Stimulated activated naive CD4-positive, alpha-beta T cell (primary cell): ENCODE measurements at regions not wholly inside any gene's neighbourhood (a gene's known extent, or its start where the extent isn't known, plus 50 kb on each side); places are given as distances from the start of the nearest gene placed in this dataset.

Experiments
- DNase-seq, 6 experiments: peaks; one replicate each; lab custom pipeline; 2025; lab: John Stamatoyannopoulos, UW

DNA sequence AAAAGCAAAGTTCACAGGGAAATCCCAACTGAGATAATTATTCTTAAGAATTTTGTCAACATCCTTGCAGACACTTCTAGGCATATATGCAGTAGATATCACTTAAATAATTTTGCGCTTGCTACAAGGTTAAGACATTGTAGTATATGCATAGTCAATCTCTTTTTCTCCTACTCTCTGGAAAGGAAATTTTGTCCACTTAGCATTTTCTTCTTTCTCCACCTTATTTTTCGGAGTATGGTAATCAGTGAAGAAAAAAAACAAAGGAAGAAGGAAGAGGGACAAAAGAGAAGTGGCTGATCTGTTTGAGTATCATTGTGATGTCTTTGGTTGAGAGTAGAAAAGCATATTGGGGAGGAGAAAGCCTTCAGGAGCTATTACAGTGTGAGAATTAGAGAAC, 104.6 kb downstream of the LACC1 start:
- no peak for DNase-seq

GRCh38 chr13:43985422-43986072, 105.8 kb downstream of the LACC1 start:
- DNase-seq, result no peak

DNA sequence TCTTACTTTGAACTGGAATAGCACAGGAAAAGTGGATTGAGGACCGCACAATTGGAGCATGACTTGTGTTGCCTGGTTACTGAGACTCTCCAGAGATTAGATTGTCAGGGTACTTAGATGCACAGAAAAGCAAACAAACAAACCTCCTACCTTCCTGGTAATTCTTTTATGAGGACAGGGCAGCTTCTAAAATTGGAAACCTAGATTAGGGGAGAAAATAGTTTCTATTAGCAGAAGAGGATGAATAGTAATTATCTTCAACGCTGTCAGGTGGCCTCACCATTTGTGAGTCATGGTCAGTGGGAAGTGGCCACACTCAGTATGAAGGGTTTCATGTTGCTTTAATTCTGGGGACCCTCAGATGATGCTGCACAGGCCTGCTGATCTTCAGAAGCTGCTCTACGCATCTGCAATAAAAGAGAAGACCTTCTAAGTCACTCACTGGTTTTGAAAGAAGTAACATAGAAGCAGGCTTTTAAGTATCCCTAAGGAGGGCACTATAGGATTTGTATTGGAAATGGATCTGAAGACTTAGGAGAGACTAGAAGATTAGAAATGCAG, 106.8 kb downstream of the LACC1 start:
- DNase-seq, result no peak

DNA sequence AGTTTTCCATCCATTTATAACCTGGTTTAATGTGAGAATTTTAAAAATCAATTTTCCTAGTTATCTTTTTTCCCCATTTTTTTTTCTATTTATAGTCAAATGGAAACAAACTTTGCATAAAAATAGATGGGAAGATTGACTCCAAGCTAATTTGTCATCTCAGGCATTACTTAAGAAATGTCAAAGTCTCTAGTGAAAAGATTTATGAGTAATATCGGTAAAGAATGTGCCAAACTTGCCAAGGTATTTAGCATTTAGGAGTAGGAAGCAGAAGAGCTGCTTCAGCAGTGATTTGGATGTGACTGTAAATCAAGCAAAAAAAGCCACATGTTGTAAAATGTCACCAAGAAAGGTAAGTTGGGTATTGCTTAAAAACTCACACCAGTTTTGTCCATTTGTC, 108.6 kb downstream of the LACC1 start:
- DNase-seq, result no peak

GRCh38 chr13:43990021-43990420, 110.3 kb downstream of the LACC1 start:
- no peak for DNase-seq

- no peak for DNase-seq
Measured at GRCh38 chr13:43990829-43991228, 111.1 kb downstream of the LACC1 start.

- no peak for DNase-seq
Measured at GRCh38 chr13:43991773-43992201, 112.1 kb downstream of the LACC1 start.

DNA sequence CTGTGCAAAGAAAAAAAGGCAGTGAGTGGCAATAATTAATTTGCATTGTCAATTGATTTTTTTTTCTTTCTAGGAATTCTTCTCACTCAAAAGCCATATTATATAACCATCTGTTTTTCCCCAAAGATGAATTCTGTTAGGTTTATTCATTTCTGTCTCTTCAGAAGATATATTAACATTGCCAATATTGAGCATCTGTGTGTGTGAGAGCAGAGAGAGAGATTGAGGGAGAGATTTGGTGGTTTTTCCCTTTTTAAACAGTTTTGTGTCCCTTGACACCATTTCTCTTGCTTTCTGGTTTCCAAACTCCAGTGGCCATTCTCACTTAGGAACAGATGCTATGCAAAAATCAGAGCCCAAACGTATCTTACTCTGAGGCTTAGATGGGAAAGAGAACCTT, 112.5 kb downstream of the LACC1 start:
- DNase-seq, result no peak

GRCh38 chr13:43994999-43995859, 115.5 kb downstream of the LACC1 start:
- DNase-seq, result no peak

GRCh38 chr13:43996221-43996620, 116.5 kb downstream of the LACC1 start:
- DNase-seq, result no peak

DNA sequence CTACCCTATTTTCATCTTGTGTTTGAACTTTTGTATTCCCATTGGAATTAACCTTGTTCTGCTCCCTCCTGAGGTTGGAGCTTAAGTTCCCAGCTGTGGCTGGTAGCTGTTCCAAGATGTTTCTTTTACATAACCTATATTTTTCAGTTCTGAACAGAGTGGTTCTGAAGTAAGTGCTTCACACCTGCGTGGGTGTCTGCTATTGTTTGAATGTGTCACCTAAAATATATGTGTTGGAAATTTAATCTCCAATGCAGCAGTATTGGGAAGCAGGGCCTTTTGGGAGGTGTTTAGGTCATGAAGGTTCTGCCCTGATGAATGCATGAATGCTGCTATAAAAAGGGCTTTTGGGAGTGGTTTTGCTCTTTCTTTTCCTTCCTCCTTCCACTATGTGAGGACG, 123.8 kb downstream of the LACC1 start:
- DNase-seq, result no peak

DNA sequence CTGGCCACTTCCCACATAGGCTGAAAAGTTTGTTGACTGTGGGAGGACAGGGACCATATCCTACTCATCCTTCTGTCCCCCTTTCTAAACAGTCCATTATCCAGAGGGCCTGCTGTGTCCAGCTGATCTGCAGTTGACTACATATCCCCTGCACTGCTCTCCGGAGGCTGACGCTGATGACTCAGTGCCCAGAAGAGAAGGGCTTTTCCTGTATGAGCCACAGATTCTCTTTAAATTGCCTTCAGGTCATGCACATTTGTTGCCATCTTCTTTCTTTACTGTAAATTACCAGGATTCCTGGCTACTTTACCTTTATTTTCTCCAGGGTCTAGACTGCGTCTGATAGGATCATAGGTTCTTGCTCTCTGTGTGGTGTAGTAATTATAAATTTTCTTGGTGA, 125.2 kb downstream of the LACC1 start:
- DNase-seq, result no peak

GRCh38 chr13:44007451-44007850, 127.7 kb downstream of the LACC1 start:
- no peak for DNase-seq

GRCh38 chr13:44011036-44011435, 131.3 kb downstream of the LACC1 start:
- no peak for DNase-seq

- DNase-seq, result no peak
Measured at GRCh38 chr13:44012910-44013757, 133.4 kb downstream of the LACC1 start.

DNA sequence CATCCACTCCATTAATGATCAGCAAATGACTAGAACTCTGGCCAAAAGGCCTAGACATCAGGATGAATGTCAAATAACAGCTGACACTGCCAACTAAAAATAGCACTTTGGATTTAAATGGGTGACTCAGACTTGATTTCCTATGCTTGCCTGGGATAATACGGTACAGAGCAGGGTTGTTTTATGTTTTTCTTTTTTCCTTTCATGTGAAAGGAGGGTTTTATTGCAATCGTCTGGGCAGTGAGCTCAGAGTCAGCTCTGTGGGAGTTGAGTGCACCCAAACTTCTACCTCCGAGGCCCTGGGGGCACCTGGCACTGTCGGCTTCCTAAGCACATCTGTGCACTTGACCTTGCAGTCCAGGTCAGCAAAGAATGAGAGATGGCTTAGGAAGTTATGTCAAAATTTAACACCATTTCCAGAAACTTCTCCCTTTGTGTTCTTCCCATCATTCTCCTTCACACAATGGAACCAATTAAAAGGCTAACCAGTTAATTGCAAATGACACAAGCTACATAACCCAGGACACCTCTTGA, 134.1 kb downstream of the LACC1 start:
- DNase-seq, result no peak

GRCh38 chr13:44014501-44014900, 134.8 kb downstream of the LACC1 start:
- no peak for DNase-seq

DNA sequence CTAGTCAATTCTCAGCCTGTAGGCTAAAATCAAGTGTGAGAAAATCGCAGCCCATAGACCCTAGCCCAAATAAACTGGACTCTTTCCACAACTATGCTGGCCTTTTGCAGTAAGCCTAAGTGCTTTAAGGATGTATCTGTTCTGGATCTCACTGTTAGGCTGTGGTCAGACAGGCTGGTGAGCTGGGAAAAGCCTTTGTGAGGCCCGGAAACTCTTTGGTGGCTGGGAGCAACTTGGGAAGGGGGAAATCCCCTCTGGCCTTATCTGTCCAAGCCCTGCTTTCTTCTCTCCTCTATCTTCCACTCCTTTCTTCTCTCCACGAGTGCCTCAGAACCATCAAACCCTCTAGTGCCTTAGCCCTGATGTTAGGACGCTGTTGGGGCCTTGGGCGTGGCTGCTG, 135.4 kb downstream of the LACC1 start:
- DNase-seq, result no peak

- DNase-seq, result no peak
Measured at GRCh38 chr13:44015811-44016210, 136.1 kb downstream of the LACC1 start.

GRCh38 chr13:44017756-44018309, 138.1 kb downstream of the LACC1 start:
- DNase-seq, result no peak

- DNase-seq, result no peak
Measured at GRCh38 chr13:44019651-44020050, 139.9 kb downstream of the LACC1 start.

GRCh38 chr13:44021422-44021821, 141.7 kb downstream of the LACC1 start:
- DNase-seq, result no peak
